GM15510 (cell line): ENCODE measurements at regions not wholly inside any gene's neighbourhood (a gene's known extent, or its start where the extent isn't known, plus 50 kb on each side); places are given as distances from the start of the nearest gene placed in this dataset.

Source experiments
- POLR2A ChIP-seq: IDR thresholded peaks from 3 replicates; pipeline ENCODE4 v1.6.1; 2011; ENCODE audit warnings: borderline replicate concordance; ENCODE audit not compliant: insufficient read length; ENCODE audit errors: extremely low read depth

GRCh38 chr7:155189590-155189989, 108.1 kb upstream of the INSIG1 start:
- no peak for TF ChIP-seq POLR2A

GRCh38 chr7:155190688-155191087, 107.0 kb upstream of the INSIG1 start:
- TF ChIP-seq POLR2A = no peak

GRCh38 chr7:155191137-155191536, 106.5 kb upstream of the INSIG1 start:
- no peak for TF ChIP-seq POLR2A

GRCh38 chr7:155191901-155192478, 105.7 kb upstream of the INSIG1 start:
- TF ChIP-seq POLR2A = no peak

- no peak for TF ChIP-seq POLR2A
Measured at GRCh38 chr7:155192961-155193640, 104.6 kb upstream of the INSIG1 start.

GRCh38 chr7:155193716-155194115, 104.0 kb upstream of the INSIG1 start:
- TF ChIP-seq POLR2A = no peak

- TF ChIP-seq POLR2A = no peak
Measured at GRCh38 chr7:155194382-155195140, 103.1 kb upstream of the INSIG1 start.

- no peak for TF ChIP-seq POLR2A
Measured at GRCh38 chr7:155195939-155196523, 101.6 kb upstream of the INSIG1 start.

- no peak for TF ChIP-seq POLR2A
Measured at GRCh38 chr7:155198196-155198892, 99.3 kb upstream of the INSIG1 start.

- no peak for TF ChIP-seq POLR2A
Measured at GRCh38 chr7:155198901-155199845, 98.5 kb upstream of the INSIG1 start.

GRCh38 chr7:155201325-155202087, 96.2 kb upstream of the INSIG1 start:
- TF ChIP-seq POLR2A = no peak

- TF ChIP-seq POLR2A = no peak
Measured at GRCh38 chr7:155202106-155202871, 95.4 kb upstream of the INSIG1 start.
